H1 (cell line): ENCODE measurements at regions not wholly inside any gene's neighbourhood (a gene's known extent, or its start where the extent isn't known, plus 50 kb on each side); places are given as distances from the start of the nearest gene placed in this dataset.

Source experiments
- CTCF ChIA-PET: fragments of 300-600 bp; sonication (Branson Sonifier 250); formaldehyde crosslinking; loops from one replicate; lab custom pipeline; 2021; ENCODE audit not compliant: partially characterized antibody; lab: Charles Lee
- POLR2A ChIA-PET: fragments of 300-600 bp; sonication (Branson Sonifier 250); formaldehyde crosslinking; loops from one replicate; lab custom pipeline; 2021; ENCODE audit warnings: inconsistent platforms; ENCODE audit not compliant: partially characterized antibody; lab: Charles Lee
- DNase-seq, 2 experiments: peaks; one replicate each; pipeline versions ENCODE4 v3.0.0 to v3.0.0-alpha.2; 2010 to 2022; ENCODE audit warnings: low spot score in 2 of 2, low read depth in 1 of 2, mixed read lengths in 1 of 2
- FAIRE-seq: peaks from 2 replicates; lab custom pipeline; 2011; peaks lifted over from hg19 to GRCh38; lab: Jason Lieb, UNC
- H2AFZ ChIP-seq: 2 replicates; pipeline ENCODE4 v1.8.1; 2012; ENCODE audit warnings: low read length, inconsistent platforms
- H2AK5ac ChIP-seq: 2 replicates; pipeline ENCODE4 v1.6.1; 2013; ENCODE audit warnings: low read depth, low read length
- H2BK120ac ChIP-seq: replicated peaks from 2 replicates; pipeline ENCODE3; 2013; ENCODE audit warnings: low read depth, low read length, inconsistent platforms
- H2BK12ac ChIP-seq: 2 replicates; pipeline ENCODE4 v1.6.1; 2013; ENCODE audit warnings: low read depth, low read length
- H2BK15ac ChIP-seq: 2 replicates; pipeline ENCODE4 v1.6.1; 2013; ENCODE audit warnings: low read length
- H2BK20ac ChIP-seq: 2 replicates; pipeline ENCODE4 v1.6.1; 2013; ENCODE audit warnings: low read length
- H2BK5ac ChIP-seq: 2 replicates; pipeline ENCODE4 v1.6.1; 2013; ENCODE audit warnings: low read depth, low read length
- H3K14ac ChIP-seq: 2 replicates; pipeline ENCODE4 v1.6.1; 2013; ENCODE audit warnings: inconsistent platforms; ENCODE audit not compliant: insufficient read length
- H3K18ac ChIP-seq: 2 replicates; pipeline ENCODE4 v1.6.1; 2013; ENCODE audit warnings: low read length; ENCODE audit errors: extremely low read depth
- H3K23ac ChIP-seq: 2 replicates; pipeline ENCODE4 v1.6.1; 2013; ENCODE audit warnings: inconsistent platforms; ENCODE audit not compliant: insufficient read length
- H3K23me2 ChIP-seq: 2 replicates; pipeline ENCODE4 v1.6.1; 2013; ENCODE audit warnings: low read depth, low read length
- H3K27ac ChIP-seq: 2 replicates; pipeline ENCODE4 v1.6.1; 2011; ENCODE audit warnings: low read depth, low read length, inconsistent platforms
- H3K27me3 ChIP-seq, 4 experiments: replicated peaks in 1 of 4; 1 replicate in 1 of 4; 2 replicates in 3 of 4; pipeline versions ENCODE4 v1.6.1 to v1.8.1; 2011 to 2013; ENCODE audit warnings: low read length in 3 of 4, mild to moderate bottlenecking in 3 of 4, inconsistent platforms in 2 of 4, mixed read lengths in 2 of 4, moderate library complexity in 1 of 4; ENCODE audit not compliant: control insufficient read depth in 3 of 4, insufficient read depth in 3 of 4; ENCODE audit errors: extremely low read depth in 1 of 4
- H3K36me3 ChIP-seq, 4 experiments: 2 replicates each; pipeline versions ENCODE4 v1.6.1 to v1.8.1; 2011 to 2013; ENCODE audit warnings: mild to moderate bottlenecking in 4 of 4, low read length in 3 of 4, moderate library complexity in 2 of 4, control low read depth in 1 of 4, inconsistent platforms in 1 of 4; ENCODE audit not compliant: insufficient read depth in 4 of 4, control insufficient read depth in 2 of 4
- H3K4ac ChIP-seq: replicated peaks from 2 replicates; pipeline ENCODE3; 2013; ENCODE audit warnings: low read length, low read depth, mixed read lengths, inconsistent platforms; ENCODE audit not compliant: insufficient read length
- H3K4me1 ChIP-seq, 4 experiments: replicated peaks in 1 of 4; 1 replicate in 1 of 4; 2 replicates in 3 of 4; pipeline versions ENCODE4 v1.6.1 to v1.8.1; 2011 to 2013; ENCODE audit warnings: low read length in 3 of 4, inconsistent platforms in 2 of 4, mixed read lengths in 1 of 4; ENCODE audit not compliant: insufficient read depth in 4 of 4, control insufficient read depth in 3 of 4
- H3K4me2 ChIP-seq, 2 experiments: 2 replicates each; pipeline versions ENCODE4 v1.6.1 to v1.8.1; 2011 to 2013; ENCODE audit warnings: low read depth in 2 of 2, low read length in 2 of 2, control low read depth in 1 of 2, inconsistent platforms in 1 of 2, mild to moderate bottlenecking in 1 of 2; ENCODE audit not compliant: insufficient read depth in 1 of 2
- H3K4me3 ChIP-seq, 4 experiments: fragments of 200-600, 300-600 bp in 1 of 4; sonication (generic), shearing (Covaris generic), sonication (Bioruptor Twin) in 1 of 4; 2 replicates each; pipeline versions ENCODE4 v1.5.1 to v1.8.1; 2011 to 2016; ENCODE audit warnings: low read length in 4 of 4, low read depth in 3 of 4, control low read depth in 2 of 4, inconsistent platforms in 2 of 4, mild to moderate bottlenecking in 2 of 4, mixed read lengths in 1 of 4, moderate library complexity in 1 of 4; ENCODE audit not compliant: insufficient read depth in 2 of 4; ENCODE audit errors: extremely low read depth in 1 of 4
- H3K56ac ChIP-seq: replicated peaks from 2 replicates; pipeline ENCODE3; 2013; ENCODE audit warnings: low read depth, mild to moderate bottlenecking, mixed read lengths, low read length, inconsistent platforms; ENCODE audit not compliant: insufficient read length
- H3K79me1 ChIP-seq: 2 replicates; pipeline ENCODE4 v1.6.1; 2013; ENCODE audit warnings: low read depth, low read length, control low read depth
- H3K79me2 ChIP-seq, 2 experiments: 2 replicates each; pipeline versions ENCODE4 v1.6.1 to v1.8.1; 2012 to 2013; ENCODE audit warnings: low read length in 2 of 2, mild to moderate bottlenecking in 2 of 2, inconsistent platforms in 1 of 2; ENCODE audit not compliant: insufficient read depth in 2 of 2, control insufficient read depth in 1 of 2
- H3K9ac ChIP-seq, 4 experiments: replicated peaks in 1 of 4; 1 replicate in 1 of 4; 2 replicates in 3 of 4; pipeline versions ENCODE4 v1.6.1 to v1.8.1; 2011 to 2013; ENCODE audit warnings: low read depth in 3 of 4, low read length in 3 of 4, control low read depth in 2 of 4, mild to moderate bottlenecking in 2 of 4, moderate library complexity in 2 of 4, inconsistent platforms in 1 of 4; ENCODE audit errors: extremely low read depth in 1 of 4
- H3K9me3 ChIP-seq, 2 experiments: 2 replicates each; pipeline versions ENCODE4 v1.6.1 to v1.8.1; 2012 to 2013; ENCODE audit warnings: mild to moderate bottlenecking in 2 of 2, moderate library complexity in 2 of 2, control low read depth in 1 of 2, inconsistent platforms in 1 of 2, low read depth in 1 of 2, low read length in 1 of 2, mixed read lengths in 1 of 2; ENCODE audit not compliant: insufficient read depth in 2 of 2
- H4K20me1 ChIP-seq, 2 experiments: replicated peaks in 1 of 2; 2 replicates each; pipeline versions ENCODE3 to v1.8.1; 2011 to 2013; ENCODE audit warnings: inconsistent platforms in 2 of 2, low read length in 2 of 2, mild to moderate bottlenecking in 1 of 2; ENCODE audit not compliant: insufficient read depth in 2 of 2, control insufficient read depth in 1 of 2
- H4K5ac ChIP-seq: 2 replicates; pipeline ENCODE4 v1.6.1; 2013; ENCODE audit warnings: low read length, low read depth, mixed read lengths, inconsistent platforms; ENCODE audit not compliant: insufficient read length
- H4K8ac ChIP-seq: 2 replicates; pipeline ENCODE4 v1.8.0; 2013; ENCODE audit warnings: mild to moderate bottlenecking, moderate library complexity, low read length, inconsistent platforms; ENCODE audit not compliant: insufficient read depth; ENCODE audit errors: extremely low read depth
- H4K91ac ChIP-seq: replicated peaks from 2 replicates; pipeline ENCODE3; 2013; ENCODE audit warnings: low read length, mixed read lengths, inconsistent platforms; ENCODE audit not compliant: insufficient read length
- GTF2F1 ChIP-seq: IDR thresholded peaks from 2 replicates; pipeline ENCODE4 v1.6.1; 2012; ENCODE audit warnings: low read depth, low read length, improper control_type of control experiment, borderline replicate concordance
- HDAC2 ChIP-seq, 2 experiments: fragments of 300-600 bp in 1 of 2; sonication (generic) in 1 of 2; IDR thresholded peaks; 2 replicates each; pipeline ENCODE4 v1.6.1; 2011 to 2012; ENCODE audit warnings: low read depth in 2 of 2, low read length in 2 of 2, mild to moderate bottlenecking in 2 of 2, moderate library complexity in 2 of 2, borderline replicate concordance in 1 of 2, inconsistent platforms in 1 of 2
- JUND ChIP-seq: IDR thresholded peaks from 2 replicates; pipeline ENCODE4 v1.6.1; 2011; ENCODE audit warnings: mild to moderate bottlenecking, improper control_type of control experiment, low read length
- RNF2 ChIP-seq: fragments of 200-900, 300-1000 bp; sonication (generic); IDR thresholded peaks from 2 replicates; pipeline ENCODE4 v1.7.1; 2016; ENCODE audit warnings: borderline replicate concordance, low read depth, mild to moderate bottlenecking, antibody characterized with exemption, low read length; ENCODE audit not compliant: poor library complexity, severe bottlenecking; ENCODE audit errors: missing control alignments
- SIN3A ChIP-seq, 2 experiments: IDR thresholded peaks in 1 of 2; conservative IDR thresholded peaks in 1 of 2; 2 replicates each; pipeline ENCODE4 v1.6.1; 2011 to 2012; ENCODE audit warnings: low read length in 2 of 2, improper control_type of control experiment in 1 of 2, low read depth in 1 of 2, mild to moderate bottlenecking in 1 of 2
- TBP ChIP-seq: IDR thresholded peaks from 2 replicates; pipeline ENCODE4 v1.6.1; 2011; ENCODE audit warnings: low read depth, low read length, improper control_type of control experiment
- WGBS, 2 experiments: shearing (Covaris generic) in 1 of 2; methylation state at CpG; one replicate each; pipeline versions ENCODE4 v1.1.6 to v1.1.7; 2013 to 2015; ENCODE audit warnings: low lambda C conversion rate in 2 of 2, mixed read lengths in 2 of 2, inconsistent platforms in 1 of 2, low coverage in 1 of 2, missing lambda C conversion rate in 1 of 2; ENCODE audit not compliant: insufficient replicate concordance in 2 of 2, insufficient coverage in 1 of 2, insufficient read length in 1 of 2; ENCODE audit errors: extremely low coverage in 1 of 2, missing lambda C conversion rate in 1 of 2; 5-methylcytosine and 5-hydroxymethylcytosine counted together

- no peak overlapping the region for H4K5ac ChIP-seq
- 0 out of 4 replicates have a peak, but pooled peaks cover 0 to 3% of the 10 kb centered on the region in 2 experiments for H3K9me3 ChIP-seq
- H3K23me2 ChIP-seq: no peaks in the 10 kb centered on the region
- H3K14ac ChIP-seq: no peak overlapping the region
- H3K36me3 ChIP-seq: no peaks in the 10 kb centered on the region
- no peak overlapping the region for H2BK20ac ChIP-seq
- no peaks in the 10 kb centered on the region for H4K20me1 ChIP-seq
- H3K27ac ChIP-seq: no peak overlapping the region
- H3K79me2 ChIP-seq: no peaks in the 10 kb centered on the region
- H2AFZ ChIP-seq: no peak overlapping the region
- no peak for TF ChIP-seq TBP
- no peak for TF ChIP-seq SIN3A (conservative IDR thresholded peaks at IDR 0.05 in 1 of 2, IDR thresholded peaks at IDR 0.05 in 1 of 2; ENCODE audit: low read depth in 1 of 2, low read length in 2 of 2)
- no peak for TF ChIP-seq JUND
- no peak for TF ChIP-seq GTF2F1
- no peak for TF ChIP-seq RNF2
- no peak for TF ChIP-seq HDAC2 (IDR thresholded peaks at IDR 0.05; ENCODE audit: borderline replicate concordance in 1 of 2, low read depth in 2 of 2, low read length in 2 of 2)
- TF ChIP-seq, all 59 proteins: peak for 0
- Histone ChIP-seq H2BK12ac (no peak overlapping the region), H3K4me2 (no peak overlapping the region), H3K56ac (no peak overlapping the region), H2BK5ac (no peak overlapping the region), H3K27me3 (no peaks in the 10 kb centered on the region), H3K18ac (no peak overlapping the region), H4K8ac (no peak overlapping the region), H3K79me1 (no peaks in the 10 kb centered on the region), H3K23ac (no peak overlapping the region), H3K4ac (no peak overlapping the region), H3K4me3 (no peak overlapping the region), H2BK15ac (no peak overlapping the region), H3K4me1 (peaks cover 0 to 3% (median 0%) of the 10 kb centered on the region in 4 experiments; a peak in 1 of 7 replicates), H3K9ac (no peak overlapping the region), H4K91ac (no peak overlapping the region), H2BK120ac (no peak overlapping the region), H2AK5ac (no peak overlapping the region)
- 96% methylated on average over 3 of the region's 3 CpGs; no CpG with 5 or more reads in 1 of the 2 experiments for WGBS, 2 experiments
- ChIA-PET POLR2A (no interaction called here), CTCF (interaction anchor here (1.8 kb wide), 1 partner anchor 9 kb away, joined by 5 read pairs; no protein-coding TSS in a partner anchor)
- no peak for FAIRE-seq
- no peak for DNase-seq
Observed at GRCh38 chr2:220665108-220665471, 907.0 kb downstream of the EPHA4 start.
